Neural crest cell (in vitro differentiated cells): ENCODE measurements at regions not wholly inside any gene's neighbourhood (a gene's known extent, or its start where the extent isn't known, plus 50 kb on each side); places are given as distances from the start of the nearest gene placed in this dataset.

ENCODE experiments used
- DNase-seq: peaks from one replicate; pipeline ENCODE4 v3.0.0; 2021; ENCODE audit warnings: low read depth, mixed read lengths, low spot score
- H3K27ac Mint-ChIP-seq: one replicate; pipeline ENCODE4 v1.8.0; 2021; ENCODE audit warnings: mild to moderate bottlenecking, mixed read lengths; ENCODE audit not compliant: unreplicated experiment
- H3K27me3 Mint-ChIP-seq: 2 replicates; pipeline ENCODE4 v1.8.0; 2021; ENCODE audit warnings: low read depth, mild to moderate bottlenecking, mixed read lengths
- H3K36me3 Mint-ChIP-seq: 2 replicates; pipeline ENCODE4 v1.8.0; 2021; ENCODE audit warnings: low read depth, mild to moderate bottlenecking, mixed read lengths
- H3K4me1 Mint-ChIP-seq: 2 replicates; pipeline ENCODE4 v1.8.0; 2021; ENCODE audit warnings: mixed read lengths
- H3K4me3 Mint-ChIP-seq: one replicate; pipeline ENCODE4 v1.8.0; 2021; ENCODE audit warnings: mild to moderate bottlenecking, mixed read lengths
- H3K9me3 Mint-ChIP-seq: 2 replicates; pipeline ENCODE4 v1.8.0; 2021; ENCODE audit warnings: mixed read lengths
- TF ChIP-seq, protein P1 (sequence below): fragments of 200-600 bp; sonication (generic); conservative IDR thresholded peaks from 2 replicates; pipeline ENCODE4 v1.5.0; 2021; ENCODE audit warnings: antibody characterized with exemption, mild to moderate bottlenecking

DNA sequence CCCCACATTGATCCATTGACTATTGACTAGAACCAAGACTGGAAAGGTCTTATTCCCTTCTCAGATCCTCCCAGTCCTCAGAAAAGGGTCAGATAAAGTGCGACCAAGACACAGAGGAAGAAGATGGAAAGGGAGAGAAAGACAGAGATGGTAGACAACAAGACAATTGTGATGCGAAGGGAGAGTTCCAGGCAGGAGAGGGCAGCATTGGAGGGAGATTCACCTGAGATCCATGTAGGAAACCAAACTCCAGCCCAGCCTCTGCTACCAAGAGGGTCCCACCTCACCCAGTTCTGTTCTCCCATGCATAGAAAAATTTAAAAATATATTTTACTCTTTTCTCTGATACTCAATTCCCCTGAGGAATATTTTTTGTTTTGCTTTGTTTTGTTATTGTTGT, 67.3 kb upstream of the TSHZ3 start:
- Mint-ChIP-seq H3K27me3 (peaks cover 64% of the 10 kb centered on the region), H3K9me3 (no peaks in the 10 kb centered on the region), H3K4me1 (no peaks in the 10 kb centered on the region), H3K27ac (no peak overlapping the region), H3K4me3 (no peak overlapping the region), H3K36me3 (no peaks in the 10 kb centered on the region)
- TF ChIP-seq, protein P1, sequence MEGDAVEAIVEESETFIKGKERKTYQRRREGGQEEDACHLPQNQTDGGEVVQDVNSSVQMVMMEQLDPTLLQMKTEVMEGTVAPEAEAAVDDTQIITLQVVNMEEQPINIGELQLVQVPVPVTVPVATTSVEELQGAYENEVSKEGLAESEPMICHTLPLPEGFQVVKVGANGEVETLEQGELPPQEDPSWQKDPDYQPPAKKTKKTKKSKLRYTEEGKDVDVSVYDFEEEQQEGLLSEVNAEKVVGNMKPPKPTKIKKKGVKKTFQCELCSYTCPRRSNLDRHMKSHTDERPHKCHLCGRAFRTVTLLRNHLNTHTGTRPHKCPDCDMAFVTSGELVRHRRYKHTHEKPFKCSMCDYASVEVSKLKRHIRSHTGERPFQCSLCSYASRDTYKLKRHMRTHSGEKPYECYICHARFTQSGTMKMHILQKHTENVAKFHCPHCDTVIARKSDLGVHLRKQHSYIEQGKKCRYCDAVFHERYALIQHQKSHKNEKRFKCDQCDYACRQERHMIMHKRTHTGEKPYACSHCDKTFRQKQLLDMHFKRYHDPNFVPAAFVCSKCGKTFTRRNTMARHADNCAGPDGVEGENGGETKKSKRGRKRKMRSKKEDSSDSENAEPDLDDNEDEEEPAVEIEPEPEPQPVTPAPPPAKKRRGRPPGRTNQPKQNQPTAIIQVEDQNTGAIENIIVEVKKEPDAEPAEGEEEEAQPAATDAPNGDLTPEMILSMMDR: no peak
- DNase-seq: no peak

DNA sequence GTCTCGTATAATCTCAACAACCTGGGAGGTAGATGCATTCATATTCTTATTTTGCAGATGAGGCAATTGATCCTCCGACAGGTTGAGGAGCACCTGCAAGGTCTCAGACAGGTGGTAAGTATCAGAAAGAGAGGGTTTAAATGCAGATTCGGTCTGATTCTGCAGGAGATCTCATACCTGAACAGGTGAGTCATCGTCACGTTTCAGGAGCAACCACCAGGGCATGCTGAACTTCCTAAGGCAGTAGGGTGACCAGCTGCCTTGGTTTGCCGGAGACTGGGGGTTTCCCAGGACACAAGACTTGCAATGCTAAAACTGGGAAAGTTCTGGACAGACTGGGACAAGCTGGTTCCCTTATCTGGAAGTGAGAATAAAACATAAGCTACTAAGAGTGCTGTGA, 68.8 kb upstream of the TSHZ3 start:
- H3K27ac Mint-ChIP-seq: no peak overlapping the region
- no peaks in the 10 kb centered on the region for H3K9me3 Mint-ChIP-seq
- H3K4me1 Mint-ChIP-seq: no peaks in the 10 kb centered on the region
- no peak overlapping the region for H3K4me3 Mint-ChIP-seq
- DNase-seq: no peak
- TF ChIP-seq, protein P1: no peak
- no peaks in the 10 kb centered on the region for H3K36me3 Mint-ChIP-seq
- H3K27me3 Mint-ChIP-seq: peaks cover 77% of the 10 kb centered on the region

DNA sequence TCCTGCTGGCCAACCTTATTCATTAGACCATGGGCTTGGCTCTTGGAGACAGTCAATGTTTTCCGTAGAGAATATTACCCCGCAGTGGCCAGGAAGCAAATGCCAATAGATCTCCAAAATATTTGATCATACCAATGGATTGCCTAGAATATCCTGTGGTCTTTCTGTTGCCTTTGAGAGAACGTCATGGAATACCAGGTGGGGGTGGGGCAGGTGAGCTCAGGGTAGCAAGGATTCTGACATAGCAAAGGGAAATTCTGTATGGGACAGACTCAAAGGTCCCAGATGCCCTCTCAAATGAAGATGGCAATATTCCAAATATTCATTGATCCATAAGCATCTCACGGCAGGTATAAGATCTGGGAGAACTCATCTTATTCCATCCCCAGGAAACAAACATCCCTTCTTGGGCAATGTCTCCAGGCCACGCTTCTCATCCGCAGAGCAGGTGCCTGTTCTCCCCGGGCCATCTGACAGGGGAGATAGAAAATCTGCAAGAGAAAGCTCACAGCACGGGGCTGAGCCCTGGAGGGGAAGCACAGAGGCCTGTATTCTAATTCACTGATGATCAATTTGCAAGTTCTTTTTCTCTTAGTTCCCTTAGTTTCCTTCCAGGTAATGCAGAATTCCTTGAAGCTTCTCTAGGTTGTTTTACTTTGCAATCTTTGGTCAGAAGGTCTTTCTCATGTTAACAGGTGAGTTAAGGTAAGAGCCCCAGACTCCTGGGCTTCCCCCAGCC, 69.6 kb upstream of the TSHZ3 start:
- Mint-ChIP-seq H3K4me1 (no peaks in the 10 kb centered on the region), H3K9me3 (no peaks in the 10 kb centered on the region), H3K27ac (no peak overlapping the region), H3K36me3 (no peaks in the 10 kb centered on the region), H3K27me3 (peaks cover 77% of the 10 kb centered on the region), H3K4me3 (no peak overlapping the region)
- no peak for DNase-seq
- TF ChIP-seq, protein P1: no peak

DNA sequence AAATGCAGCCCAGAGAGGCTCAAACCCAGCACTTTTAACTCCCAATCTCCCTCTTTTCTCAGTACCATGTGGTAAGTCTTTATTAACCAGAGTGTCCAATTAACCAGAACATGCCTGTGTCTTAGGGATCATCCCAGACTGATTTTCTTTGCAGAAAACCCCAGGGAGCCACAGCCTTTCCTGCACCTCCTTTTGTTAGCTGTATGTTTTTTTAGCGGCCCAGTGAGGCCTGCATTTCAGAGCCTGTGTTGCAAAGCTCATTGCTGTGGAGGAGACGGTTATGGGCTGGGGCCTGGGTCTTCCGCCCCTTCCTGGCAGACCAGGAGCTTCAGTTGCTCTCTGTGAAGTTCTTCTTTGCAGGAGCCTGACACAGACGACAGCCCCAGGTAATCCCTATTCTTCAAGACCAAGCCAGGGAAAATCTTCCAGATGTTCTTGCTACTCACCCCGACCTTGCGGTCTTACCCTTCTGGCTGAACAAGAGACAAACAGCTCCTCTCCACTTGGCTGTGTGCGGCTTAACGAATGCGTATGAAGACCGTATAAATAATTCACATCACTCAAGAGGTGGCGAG, 70.7 kb upstream of the TSHZ3 start:
- Mint-ChIP-seq H3K9me3 (no peaks in the 10 kb centered on the region), H3K27me3 (peaks cover 68% of the 10 kb centered on the region), H3K36me3 (no peaks in the 10 kb centered on the region), H3K27ac (no peak overlapping the region), H3K4me1 (no peaks in the 10 kb centered on the region), H3K4me3 (no peak overlapping the region)
- TF ChIP-seq, protein P1: no peak
- no peak for DNase-seq

DNA sequence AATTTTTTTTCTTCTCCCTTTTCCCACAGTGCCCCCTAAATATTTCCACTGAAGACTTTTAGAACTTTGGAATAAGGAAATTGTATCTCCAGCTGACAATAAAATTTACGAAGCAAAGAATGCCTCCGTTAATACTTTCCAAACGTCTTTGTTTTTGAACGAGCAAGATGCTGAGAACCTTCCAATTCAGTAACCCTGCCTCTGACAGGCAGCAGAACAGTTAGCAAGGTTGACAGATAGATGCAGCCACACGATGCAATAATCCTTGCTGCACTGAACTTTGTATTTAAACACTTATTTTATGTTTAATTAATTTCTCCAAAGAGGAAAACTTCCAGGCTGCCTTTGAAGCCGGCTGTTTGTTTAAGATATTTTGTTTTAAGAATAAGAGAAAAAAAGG, 71.8 kb upstream of the TSHZ3 start:
- Mint-ChIP-seq H3K27ac (no peak overlapping the region), H3K27me3 (peaks cover 61% of the 10 kb centered on the region), H3K9me3 (no peaks in the 10 kb centered on the region), H3K36me3 (no peaks in the 10 kb centered on the region), H3K4me1 (no peaks in the 10 kb centered on the region), H3K4me3 (no peak overlapping the region)
- TF ChIP-seq, protein P1: no peak
- no peak for DNase-seq
